Calu3 (cell line): ENCODE measurements at regions not wholly inside any gene's neighbourhood (a gene's known extent, or its start where the extent isn't known, plus 50 kb on each side); places are given as distances from the start of the nearest gene placed in this dataset.

ENCODE experiments used
- BruUV-seq: library from RNA; stranded (reverse); fragments of 400-500 nt; replicated peaks from 2 replicates; lab custom pipeline; 2021; lab: Mats Ljungman, UMichigan
- CTCF ChIA-PET: fragments of 300-600 bp; sonication (Branson Sonifier 250); formaldehyde crosslinking; loops from one replicate; lab custom pipeline; 2022; ENCODE audit warnings: antibody characterized with exemption; lab: Charles Lee
- DNase-seq: peaks from one replicate; pipeline ENCODE4 v3.0.0; 2022
- H3K27ac Mint-ChIP-seq: one replicate; pipeline ENCODE4 v1.8.0; 2022; ENCODE audit warnings: mixed read lengths; ENCODE audit not compliant: unreplicated experiment
- H3K27me3 Mint-ChIP-seq: one replicate; pipeline ENCODE4 v1.8.0; 2022; ENCODE audit warnings: mixed read lengths; ENCODE audit not compliant: unreplicated experiment
- H3K36me3 Mint-ChIP-seq: one replicate; pipeline ENCODE4 v1.8.0; 2022; ENCODE audit warnings: mild to moderate bottlenecking, moderate library complexity, mixed read lengths; ENCODE audit not compliant: insufficient read depth, unreplicated experiment
- H3K4me1 Mint-ChIP-seq: one replicate; pipeline ENCODE4 v1.8.0; 2022; ENCODE audit warnings: mild to moderate bottlenecking, low read depth, mixed read lengths; ENCODE audit not compliant: unreplicated experiment
- H3K4me3 Mint-ChIP-seq: one replicate; pipeline ENCODE4 v1.8.0; 2022; ENCODE audit warnings: mild to moderate bottlenecking, low read depth, moderate library complexity, mixed read lengths; ENCODE audit not compliant: unreplicated experiment
- H3K9me3 Mint-ChIP-seq: one replicate; pipeline ENCODE4 v1.8.0; 2022; ENCODE audit warnings: low read depth, mixed read lengths; ENCODE audit not compliant: unreplicated experiment
- CTCF ChIP-seq: fragments of 200-600 bp; IDR thresholded peaks from one replicate; pipeline ENCODE4 v1.8.0; 2022; ENCODE audit warnings: antibody characterized with exemption; ENCODE audit not compliant: unreplicated experiment
- intact Hi-C: fragments of 100-400 bp; cut with micrococcal nuclease; formaldehyde crosslinking; loops from one replicate; pipeline ENCODE4 v1.10.0; 2022; ENCODE audit not compliant: unreplicated experiment

- intact Hi-C loops: no loop called here
- H3K9me3 Mint-ChIP-seq: no peaks in the 10 kb centered on the region
- no peak for DNase-seq
- BruUV-seq: no TSS peak
- no peaks in the 10 kb centered on the region for H3K36me3 Mint-ChIP-seq
- no peaks in the 10 kb centered on the region for H3K4me1 Mint-ChIP-seq
- no peak overlapping the region for H3K27ac Mint-ChIP-seq
- no peak for TF ChIP-seq CTCF
- H3K4me3 Mint-ChIP-seq: no peak overlapping the region
- CTCF ChIA-PET: no interaction called here
- no peaks in the 10 kb centered on the region for H3K27me3 Mint-ChIP-seq
These were observed 373.4 kb downstream of the FOXG1 start for GRCh38 chr14:29140016-29140415.

GRCh38 chr14:29144621-29145020, 378.0 kb downstream of the FOXG1 start:
- intact Hi-C loops: no loop called here
- H3K27me3 Mint-ChIP-seq: no peaks in the 10 kb centered on the region
- DNase-seq: no peak
- TF ChIP-seq CTCF: no peak
- H3K9me3 Mint-ChIP-seq: no peaks in the 10 kb centered on the region
- BruUV-seq: no TSS peak
- no peaks in the 10 kb centered on the region for H3K36me3 Mint-ChIP-seq
- H3K4me1 Mint-ChIP-seq: no peaks in the 10 kb centered on the region
- no peak overlapping the region for H3K4me3 Mint-ChIP-seq
- CTCF ChIA-PET: no interaction called here
- H3K27ac Mint-ChIP-seq: no peak overlapping the region

GRCh38 chr14:29148221-29148620, 381.6 kb downstream of the FOXG1 start:
- Mint-ChIP-seq H3K4me3 (no peak overlapping the region), H3K36me3 (no peaks in the 10 kb centered on the region), H3K9me3 (peaks cover 5% of the 10 kb centered on the region), H3K27ac (no peak overlapping the region), H3K27me3 (no peaks in the 10 kb centered on the region), H3K4me1 (no peaks in the 10 kb centered on the region)
- DNase-seq: no peak
- intact Hi-C loops: no loop called here
- CTCF ChIA-PET: no interaction called here
- BruUV-seq: no TSS peak
- no peak for TF ChIP-seq CTCF

GRCh38 chr14:29149798-29150197, 383.2 kb downstream of the FOXG1 start:
- no peaks in the 10 kb centered on the region for H3K27me3 Mint-ChIP-seq
- BruUV-seq: no TSS peak
- no peaks in the 10 kb centered on the region for H3K36me3 Mint-ChIP-seq
- peaks cover 5% of the 10 kb centered on the region for H3K9me3 Mint-ChIP-seq
- no peak overlapping the region for H3K4me3 Mint-ChIP-seq
- no peaks in the 10 kb centered on the region for H3K4me1 Mint-ChIP-seq
- no peak for TF ChIP-seq CTCF
- no peak overlapping the region for H3K27ac Mint-ChIP-seq
- CTCF ChIA-PET: no interaction called here
- no peak for DNase-seq
- intact Hi-C loops: no loop called here
